HepG2 (cell line): ENCODE measurements at regions not wholly inside any gene's neighbourhood (a gene's known extent, or its start where the extent isn't known, plus 50 kb on each side); places are given as distances from the start of the nearest gene placed in this dataset.

Source experiments
- ATAC-seq: fragments of 200-7000 bp; cut with Tn5 transposase; 3 replicates; pipeline ENCODE4 v1.9.1; 2020; ENCODE audit warnings: mild to moderate bottlenecking, moderate library complexity
- BruUV-seq: library from RNA; stranded (reverse); fragments of 400-500 nt; replicated peaks from 2 replicates; lab custom pipeline; 2021; lab: Mats Ljungman, UMichigan
- CTCF ChIA-PET: fragments of 300-600 bp; formaldehyde crosslinking; extraction: SDS; loops from one replicate; lab custom pipeline; 2021; ENCODE audit warnings: low total read pairs, inconsistent platforms, low intra/inter-chr PET ratio; lab: Yijun Ruan, JAX
- POLR2A ChIA-PET: fragments of 350-600 bp; sonication (Branson Sonifier 250); formaldehyde crosslinking; loops from one replicate; lab custom pipeline; 2020; ENCODE audit warnings: antibody characterized with exemption, inconsistent platforms; lab: Yijun Ruan, JAX
- DNase-seq: peaks from one replicate; pipeline ENCODE4 v3.0.0-alpha.2; 2015; ENCODE audit warnings: low spot score
- FAIRE-seq: peaks from 3 replicates; lab custom pipeline; 2011; peaks lifted over from hg19 to GRCh38; lab: Jason Lieb, UNC
- H2AFZ ChIP-seq: one replicate; pipeline ENCODE4 v1.6.1; 2011; ENCODE audit warnings: low read length, inconsistent platforms
- H3K27ac ChIP-seq: fragments of 300-600 bp; 3 replicates; pipeline ENCODE4 v1.8.0; 2011; ENCODE audit warnings: mixed run types, mild to moderate bottlenecking, mixed read lengths, low read length, inconsistent platforms; ENCODE audit not compliant: insufficient read depth; ENCODE audit errors: extremely low read length
- H3K27me3 ChIP-seq, 2 experiments: fragments of 200-600 bp in 1 of 2; 2 replicates in 1 of 2; 3 replicates in 1 of 2; pipeline versions ENCODE4 v1.6.0 to v1.8.0; 2011; ENCODE audit warnings: low read length in 2 of 2, mild to moderate bottlenecking in 2 of 2, moderate library complexity in 2 of 2, inconsistent platforms in 1 of 2; ENCODE audit not compliant: insufficient read depth in 2 of 2, control insufficient read depth in 1 of 2
- H3K36me3 ChIP-seq, 2 experiments: fragments of 200-600 bp in 1 of 2; replicated peaks in 1 of 2; 2 replicates in 1 of 2; 3 replicates in 1 of 2; pipeline versions ENCODE4 v1.5.1 to v1.8.0; 2011; ENCODE audit warnings: low read length in 2 of 2, inconsistent platforms in 1 of 2; ENCODE audit not compliant: insufficient read depth in 2 of 2, control insufficient read depth in 1 of 2
- H3K4me1 ChIP-seq: 2 replicates; pipeline ENCODE4 v1.5.1; 2012; ENCODE audit warnings: low read length, inconsistent platforms; ENCODE audit not compliant: insufficient read depth
- H3K4me2 ChIP-seq: 2 replicates; pipeline ENCODE4 v1.6.0; 2011; ENCODE audit warnings: low read depth, low read length, inconsistent platforms
- H3K4me3 ChIP-seq, 3 experiments: fragments of 200-600 bp in 1 of 3; sonication (generic), shearing (Covaris generic) in 1 of 3; replicated peaks in 1 of 3; 2 replicates each; pipeline ENCODE4 v1.5.1; 2011 to 2016; ENCODE audit warnings: low read length in 3 of 3, inconsistent platforms in 2 of 3, low read depth in 2 of 3, mild to moderate bottlenecking in 2 of 3, control low read depth in 1 of 3, mixed read lengths in 1 of 3; ENCODE audit not compliant: insufficient read depth in 1 of 3
- H3K79me2 ChIP-seq: one replicate; pipeline ENCODE4 v1.6.1; 2011; ENCODE audit warnings: low read length, inconsistent platforms; ENCODE audit not compliant: insufficient read depth
- H3K9ac ChIP-seq: 2 replicates; pipeline ENCODE4 v1.6.0; 2011; ENCODE audit warnings: mild to moderate bottlenecking, low read depth, low read length, inconsistent platforms; ENCODE audit not compliant: insufficient read depth
- H3K9me3 ChIP-seq: 2 replicates; pipeline ENCODE4 v1.5.1; 2012; ENCODE audit warnings: mild to moderate bottlenecking, low read length
- H4K20me1 ChIP-seq: 2 replicates; pipeline ENCODE4 v1.6.0; 2011; ENCODE audit warnings: inconsistent platforms, mild to moderate bottlenecking, low read length, moderate library complexity; ENCODE audit not compliant: insufficient read depth
- FIP1L1 ChIP-seq: fragments of 200-400 bp; formaldehyde crosslinking; IDR thresholded peaks from 2 replicates; pipeline ENCODE4 v1.6.1; 2018; ENCODE audit warnings: low read depth, mild to moderate bottlenecking, low read length, moderate library complexity, borderline replicate concordance; ENCODE audit not compliant: insufficient read depth
- GZF1 ChIP-seq: sonication (generic); formaldehyde crosslinking; IDR thresholded peaks from 2 replicates; pipeline ENCODE4 v1.5.1; 2020; ENCODE audit warnings: mild to moderate bottlenecking, missing genetic modification reagents
- PHF8 ChIP-seq: sonication (generic); formaldehyde crosslinking; IDR thresholded peaks from 2 replicates; pipeline ENCODE4 v1.5.0; 2020; ENCODE audit warnings: missing genetic modification reagents
- SMAD3 ChIP-seq: sonication (generic); formaldehyde crosslinking; IDR thresholded peaks from 2 replicates; pipeline ENCODE4 v1.4.0; 2020; ENCODE audit warnings: missing genetic modification reagents
- SNAI1 ChIP-seq: sonication (generic); formaldehyde crosslinking; IDR thresholded peaks from 2 replicates; pipeline ENCODE4 v1.5.0; 2020; ENCODE audit warnings: mild to moderate bottlenecking, missing genetic modification reagents, borderline replicate concordance
- TARDBP ChIP-seq: sonication (generic); formaldehyde crosslinking; IDR thresholded peaks from 2 replicates; pipeline ENCODE4 v1.8.0; 2022; ENCODE audit warnings: mild to moderate bottlenecking, missing genetic modification reagents
- ZFP36L1 ChIP-seq: sonication (generic); formaldehyde crosslinking; IDR thresholded peaks from 2 replicates; pipeline ENCODE4 v1.8.0; 2022; ENCODE audit warnings: mild to moderate bottlenecking, missing genetic modification reagents, moderate library complexity
- ZNF180 ChIP-seq: sonication (generic); formaldehyde crosslinking; IDR thresholded peaks from 2 replicates; pipeline ENCODE4 v1.4.0; 2020; ENCODE audit warnings: low read depth, missing genetic modification reagents, borderline replicate concordance
- WGBS: methylation state at CpG from one replicate; pipeline ENCODE4 v1.1.6; 2017; ENCODE audit warnings: low lambda C conversion rate; 5-methylcytosine and 5-hydroxymethylcytosine counted together
- in situ Hi-C: cut with HindIII; loops from 2 replicates; pipeline ENCODE4 v1.10.0; 2017; ENCODE audit warnings: low pct_unique_long_range_greater_than_20kb; ENCODE audit not compliant: extremely low pct_ligation_motif_present
- intact Hi-C: fragments of 100-400 bp; cut with micrococcal nuclease; formaldehyde crosslinking; loops from one replicate; pipeline ENCODE4 v1.10.0; 2022; ENCODE audit not compliant: unreplicated experiment
- TF ChIP-seq, protein P1 (sequence below): sonication (generic); formaldehyde crosslinking; IDR thresholded peaks from 2 replicates; pipeline ENCODE4 v1.4.0; 2020; ENCODE audit warnings: missing genetic modification reagents

DNA sequence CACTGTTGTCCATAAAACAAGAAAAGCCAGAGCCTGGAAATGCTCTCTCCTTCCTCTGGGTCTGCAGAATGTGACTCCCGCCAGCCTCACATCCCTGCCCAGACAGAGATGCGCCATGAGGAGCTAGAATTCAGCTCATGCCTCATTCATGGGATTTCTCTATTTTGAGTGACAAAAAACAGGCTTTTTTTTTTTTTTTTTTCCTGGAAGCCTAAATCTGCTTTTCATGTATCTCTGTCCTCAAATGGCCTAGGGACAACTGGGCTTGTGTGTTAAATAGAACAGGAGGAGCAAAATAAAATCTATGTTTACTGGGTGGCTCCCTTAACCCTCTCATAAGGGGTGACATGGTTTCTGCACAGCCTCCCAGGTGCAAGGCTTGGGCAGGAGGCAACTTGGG, 679.7 kb upstream of the AUTS2 start:
- no peak for FAIRE-seq
- Histone ChIP-seq H3K36me3 (no peaks in the 10 kb centered on the region), H4K20me1 (no peaks in the 10 kb centered on the region), H3K79me2 (no peaks in the 10 kb centered on the region), H3K4me3 (no peak overlapping the region), H3K4me1 (no peaks in the 10 kb centered on the region), H3K27ac (no peak overlapping the region), H3K4me2 (no peak overlapping the region), H3K9me3 (peaks cover 82% of the 10 kb centered on the region), H3K27me3 (no peaks in the 10 kb centered on the region), H3K9ac (no peak overlapping the region), H2AFZ (no peak overlapping the region)
- ATAC-seq = no peak
- 6% methylated on average over 2 of the region's 2 CpGs for WGBS
- intact Hi-C loops = no loop called here
- TF ChIP-seq FIP1L1 (no peak), PHF8 (no peak), TARDBP (CRISPR knock-in tag) (no peak), SNAI1 (no peak), GZF1 (CRISPR knock-in tag) (no peak), SMAD3 (CRISPR knock-in tag) (no peak), ZNF180 (CRISPR knock-in tag) (no peak), ZFP36L1 (no peak)
- TF ChIP-seq, protein P1, sequence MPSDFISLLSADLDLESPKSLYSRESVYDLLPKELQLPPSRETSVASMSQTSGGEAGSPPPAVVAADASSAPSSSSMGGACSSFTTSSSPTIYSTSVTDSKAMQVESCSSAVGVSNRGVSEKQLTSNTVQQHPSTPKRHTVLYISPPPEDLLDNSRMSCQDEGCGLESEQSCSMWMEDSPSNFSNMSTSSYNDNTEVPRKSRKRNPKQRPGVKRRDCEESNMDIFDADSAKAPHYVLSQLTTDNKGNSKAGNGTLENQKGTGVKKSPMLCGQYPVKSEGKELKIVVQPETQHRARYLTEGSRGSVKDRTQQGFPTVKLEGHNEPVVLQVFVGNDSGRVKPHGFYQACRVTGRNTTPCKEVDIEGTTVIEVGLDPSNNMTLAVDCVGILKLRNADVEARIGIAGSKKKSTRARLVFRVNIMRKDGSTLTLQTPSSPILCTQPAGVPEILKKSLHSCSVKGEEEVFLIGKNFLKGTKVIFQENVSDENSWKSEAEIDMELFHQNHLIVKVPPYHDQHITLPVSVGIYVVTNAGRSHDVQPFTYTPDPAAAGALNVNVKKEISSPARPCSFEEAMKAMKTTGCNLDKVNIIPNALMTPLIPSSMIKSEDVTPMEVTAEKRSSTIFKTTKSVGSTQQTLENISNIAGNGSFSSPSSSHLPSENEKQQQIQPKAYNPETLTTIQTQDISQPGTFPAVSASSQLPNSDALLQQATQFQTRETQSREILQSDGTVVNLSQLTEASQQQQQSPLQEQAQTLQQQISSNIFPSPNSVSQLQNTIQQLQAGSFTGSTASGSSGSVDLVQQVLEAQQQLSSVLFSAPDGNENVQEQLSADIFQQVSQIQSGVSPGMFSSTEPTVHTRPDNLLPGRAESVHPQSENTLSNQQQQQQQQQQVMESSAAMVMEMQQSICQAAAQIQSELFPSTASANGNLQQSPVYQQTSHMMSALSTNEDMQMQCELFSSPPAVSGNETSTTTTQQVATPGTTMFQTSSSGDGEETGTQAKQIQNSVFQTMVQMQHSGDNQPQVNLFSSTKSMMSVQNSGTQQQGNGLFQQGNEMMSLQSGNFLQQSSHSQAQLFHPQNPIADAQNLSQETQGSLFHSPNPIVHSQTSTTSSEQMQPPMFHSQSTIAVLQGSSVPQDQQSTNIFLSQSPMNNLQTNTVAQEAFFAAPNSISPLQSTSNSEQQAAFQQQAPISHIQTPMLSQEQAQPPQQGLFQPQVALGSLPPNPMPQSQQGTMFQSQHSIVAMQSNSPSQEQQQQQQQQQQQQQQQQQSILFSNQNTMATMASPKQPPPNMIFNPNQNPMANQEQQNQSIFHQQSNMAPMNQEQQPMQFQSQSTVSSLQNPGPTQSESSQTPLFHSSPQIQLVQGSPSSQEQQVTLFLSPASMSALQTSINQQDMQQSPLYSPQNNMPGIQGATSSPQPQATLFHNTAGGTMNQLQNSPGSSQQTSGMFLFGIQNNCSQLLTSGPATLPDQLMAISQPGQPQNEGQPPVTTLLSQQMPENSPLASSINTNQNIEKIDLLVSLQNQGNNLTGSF (CRISPR knock-in tag) = no peak
- CTCF ChIA-PET = no interaction called here
- in situ Hi-C loops = no loop called here
- no peak for DNase-seq
- POLR2A ChIA-PET = no interaction called here
- BruUV-seq = no TSS peak
